T-cell (primary cell): ENCODE measurements at regions not wholly inside any gene's neighbourhood (a gene's known extent, or its start where the extent isn't known, plus 50 kb on each side); places are given as distances from the start of the nearest gene placed in this dataset.
"Not testable (repeated sequence)": the region's sequence is repeated elsewhere in the genome, so short reads cannot be mapped to it uniquely, and the experiment has no call there.

Experiments used
- ATAC-seq, 4 experiments: fragments of 200-7000 bp in 3 of 4; fragments of 150-1000 bp in 1 of 4; cut with Tn5 transposase; replicated peaks in 1 of 4; 1 replicate in 3 of 4; 2 replicates in 1 of 4; pipeline ENCODE4 v1.10.0; 2021; ENCODE audit warnings: moderate library complexity in 3 of 4, mild to moderate bottlenecking in 2 of 4, moderate number of reproducible peaks in 1 of 4
- CTCF ChIA-PET, 2 donors: fragments of 300-600 bp; sonication (Branson Sonifier 250); formaldehyde crosslinking; loops; one replicate each; lab custom pipeline; 2022; ENCODE audit warnings: antibody characterized with exemption in 2 of 2; lab: Charles Lee
- POLR2A ChIA-PET, 2 donors: fragments of 300-600 bp; sonication (Branson Sonifier 250); formaldehyde crosslinking; loops; one replicate each; lab custom pipeline; 2022; ENCODE audit warnings: antibody characterized with exemption in 2 of 2; lab: Charles Lee
- DNase-seq, 35 experiments: peaks; one replicate each; pipeline versions ENCODE4 v3.0.0 to v3.0.0-alpha.2; 2013 to 2023
- H3K27ac ChIP-seq: one replicate; pipeline ENCODE4 v1.5.1; 2013; ENCODE audit warnings: low read length
- H3K27me3 ChIP-seq, 2 experiments: replicated peaks in 1 of 2; 1 replicate in 1 of 2; 2 replicates in 1 of 2; pipeline versions ENCODE4 v1.6.1 to v1.7.0; 2013; ENCODE audit warnings: low read length in 1 of 2, mixed read lengths in 1 of 2; ENCODE audit not compliant: control insufficient read depth in 2 of 2, insufficient read depth in 2 of 2; ENCODE audit errors: extremely low read depth in 1 of 2
- H3K36me3 ChIP-seq, 2 donors: 1 replicate in 1 of 2; 2 replicates in 1 of 2; pipeline versions ENCODE4 v1.6.1 to v1.7.0; 2013; ENCODE audit warnings: low read length in 1 of 2; ENCODE audit not compliant: control insufficient read depth in 2 of 2, insufficient read depth in 1 of 2; ENCODE audit errors: extremely low read depth in 1 of 2
- H3K4me1 ChIP-seq, 2 experiments: 1 replicate in 1 of 2; 2 replicates in 1 of 2; pipeline versions ENCODE4 v1.6.1 to v1.7.0; 2013; ENCODE audit warnings: low read length in 2 of 2, mixed read lengths in 1 of 2; ENCODE audit not compliant: insufficient read depth in 2 of 2, control insufficient read depth in 1 of 2; ENCODE audit errors: extremely low read depth in 1 of 2
- H3K4me3 ChIP-seq, 2 donors: 1 replicate in 1 of 2; 2 replicates in 1 of 2; pipeline versions ENCODE4 v1.5.1 to v1.7.0; 2013; ENCODE audit warnings: mild to moderate bottlenecking in 2 of 2, low read length in 1 of 2, moderate library complexity in 1 of 2; ENCODE audit not compliant: control insufficient read depth in 1 of 2; ENCODE audit errors: extremely low read depth in 1 of 2
- H3K9me3 ChIP-seq: 2 replicates; pipeline ENCODE4 v1.7.0; 2013
- H3K27ac Mint-ChIP-seq, 2 donors: one replicate each; pipeline ENCODE4 v1.8.0; 2020 to 2021; ENCODE audit warnings: mild to moderate bottlenecking in 2 of 2, mixed read lengths in 2 of 2
- H3K27me3 Mint-ChIP-seq, 2 donors: one replicate each; pipeline ENCODE4 v1.8.0; 2021 to 2022; ENCODE audit warnings: mixed read lengths in 2 of 2
- H3K36me3 Mint-ChIP-seq: one replicate; pipeline ENCODE4 v1.8.0; 2021; ENCODE audit warnings: mixed read lengths
- H3K4me1 Mint-ChIP-seq, 3 donors: one replicate each; pipeline ENCODE4 v1.8.0; 2020 to 2022; ENCODE audit warnings: mixed read lengths in 3 of 3, mild to moderate bottlenecking in 1 of 3
- H3K4me3 Mint-ChIP-seq, 3 donors: one replicate each; pipeline ENCODE4 v1.8.0; 2020 to 2022; ENCODE audit warnings: mild to moderate bottlenecking in 3 of 3, mixed read lengths in 3 of 3, moderate library complexity in 3 of 3
- H3K9me3 Mint-ChIP-seq, 3 donors: one replicate each; pipeline ENCODE4 v1.8.0; 2020 to 2022; ENCODE audit warnings: mixed read lengths in 3 of 3
- WGBS: methylation state at CpG from one replicate; pipeline ENCODE4 v1.1.5; 2013; ENCODE audit warnings: missing lambda C conversion rate; ENCODE audit not compliant: insufficient coverage; 5-methylcytosine and 5-hydroxymethylcytosine counted together

- H3K27ac Mint-ChIP-seq, ATAC-seq, CTCF ChIA-PET, H3K4me1 ChIP-seq, DNase-seq, H3K4me1 Mint-ChIP-seq, H3K4me3 ChIP-seq, H3K27me3 Mint-ChIP-seq, H3K4me3 Mint-ChIP-seq, H3K9me3 Mint-ChIP-seq, H3K27ac ChIP-seq, H3K9me3 ChIP-seq, POLR2A ChIA-PET, H3K27me3 ChIP-seq, H3K36me3 Mint-ChIP-seq, H3K36me3 ChIP-seq: not testable (repeated sequence)
- no CpG with 5 or more reads among the region's 2 CpGs for WGBS
These were observed 127.5 kb downstream of the NBPF8 start for GRCh38 chr1:120542365-120542764.

- H3K36me3 Mint-ChIP-seq, H3K4me3 Mint-ChIP-seq, H3K4me1 Mint-ChIP-seq, H3K27ac ChIP-seq, H3K27ac Mint-ChIP-seq, DNase-seq, H3K27me3 Mint-ChIP-seq, H3K9me3 ChIP-seq, ATAC-seq, H3K4me3 ChIP-seq, H3K9me3 Mint-ChIP-seq, CTCF ChIA-PET, H3K27me3 ChIP-seq, H3K4me1 ChIP-seq, POLR2A ChIA-PET, H3K36me3 ChIP-seq: not testable (repeated sequence)
- no CpG with 5 or more reads among the region's 2 CpGs for WGBS
These were observed 128.1 kb downstream of the NBPF8 start for GRCh38 chr1:120542940-120543339.

GRCh38 chr1:120544434-120544833 is 129.6 kb downstream of the NBPF8 start:
- H3K4me3 ChIP-seq, H3K27ac ChIP-seq, H3K27me3 Mint-ChIP-seq, H3K4me3 Mint-ChIP-seq, H3K27ac Mint-ChIP-seq, H3K36me3 Mint-ChIP-seq, H3K9me3 ChIP-seq, H3K4me1 ChIP-seq, CTCF ChIA-PET, H3K9me3 Mint-ChIP-seq, H3K4me1 Mint-ChIP-seq, H3K27me3 ChIP-seq, H3K36me3 ChIP-seq, POLR2A ChIA-PET: not testable (repeated sequence)
- WGBS, result no CpG with 5 or more reads among the region's 2 CpGs
- DNase-seq (peak in 34 of 35 experiments; percentile 49 to 87 (median 78)), ATAC-seq (peak; percentile 95 to 99 (median 96))

GRCh38 chr1:120550335-120550734 is 135.5 kb downstream of the NBPF8 start:
- H3K27me3 Mint-ChIP-seq, H3K27ac ChIP-seq, H3K9me3 ChIP-seq, POLR2A ChIA-PET, H3K27ac Mint-ChIP-seq, ATAC-seq, H3K27me3 ChIP-seq, H3K4me1 ChIP-seq, CTCF ChIA-PET, H3K36me3 Mint-ChIP-seq, H3K9me3 Mint-ChIP-seq, H3K36me3 ChIP-seq, H3K4me3 Mint-ChIP-seq, H3K4me1 Mint-ChIP-seq, DNase-seq, H3K4me3 ChIP-seq: not testable (repeated sequence)
- no CpG with 5 or more reads among the region's 2 CpGs for WGBS

GRCh38 chr1:120552190-120552589 is 137.4 kb downstream of the NBPF8 start:
- POLR2A ChIA-PET, DNase-seq, CTCF ChIA-PET, H3K4me1 ChIP-seq, H3K36me3 Mint-ChIP-seq, H3K4me3 ChIP-seq, H3K27ac ChIP-seq, H3K36me3 ChIP-seq, H3K27me3 Mint-ChIP-seq, H3K27ac Mint-ChIP-seq, H3K9me3 ChIP-seq, H3K27me3 ChIP-seq, H3K4me1 Mint-ChIP-seq, H3K9me3 Mint-ChIP-seq, ATAC-seq: not testable (repeated sequence)
- peak overlapping the region; percentile 33 to 59 (median 59) for H3K4me3 Mint-ChIP-seq

GRCh38 chr1:120557605-120558302 is 142.9 kb downstream of the NBPF8 start:
- H3K27me3 ChIP-seq, H3K36me3 Mint-ChIP-seq, H3K27ac ChIP-seq, CTCF ChIA-PET, H3K36me3 ChIP-seq, H3K27me3 Mint-ChIP-seq, H3K9me3 ChIP-seq, H3K4me1 Mint-ChIP-seq, POLR2A ChIA-PET, H3K9me3 Mint-ChIP-seq, H3K4me1 ChIP-seq, ATAC-seq, H3K27ac Mint-ChIP-seq: not testable (repeated sequence)
- peak in 1 of 35 experiments; percentile 15 for DNase-seq
- peak overlapping the region in 1 of 2 donors; percentile 54 for H3K4me3 ChIP-seq
- H3K4me3 Mint-ChIP-seq, result peak overlapping the region; percentile 64 to 76 (median 71)
- no CpG with 5 or more reads among the region's 46 CpGs for WGBS
